Mesothelial cell of epicardium (in vitro differentiated cells): ENCODE measurements at regions not wholly inside any gene's neighbourhood (a gene's known extent, or its start where the extent isn't known, plus 50 kb on each side); places are given as distances from the start of the nearest gene placed in this dataset.

Experiments
- DNase-seq, 2 experiments: peaks; one replicate each; pipeline ENCODE4 v3.0.0; 2021; ENCODE audit warnings: low spot score in 2 of 2; ENCODE audit not compliant: unreplicated experiment in 2 of 2
- H3K27ac Mint-ChIP-seq: 2 replicates; pipeline ENCODE4 v1.8.0; 2021; ENCODE audit warnings: mixed read lengths
- H3K27me3 Mint-ChIP-seq: 2 replicates; pipeline ENCODE4 v1.8.0; 2021; ENCODE audit warnings: low read depth, mixed read lengths
- H3K36me3 Mint-ChIP-seq: 2 replicates; pipeline ENCODE4 v1.8.0; 2021; ENCODE audit warnings: mixed read lengths
- H3K4me1 Mint-ChIP-seq: 2 replicates; pipeline ENCODE4 v1.8.0; 2021; ENCODE audit warnings: mixed read lengths
- H3K4me3 Mint-ChIP-seq: 2 replicates; pipeline ENCODE4 v1.8.0; 2021; ENCODE audit warnings: mild to moderate bottlenecking, moderate library complexity, mixed read lengths
- H3K9me3 Mint-ChIP-seq: 2 replicates; pipeline ENCODE4 v1.8.0; 2021; ENCODE audit warnings: mixed read lengths
- TF ChIP-seq, protein P1 (sequence below): fragments of 200-600 bp; sonication (generic); IDR thresholded peaks from one replicate; pipeline ENCODE4 v1.5.0; 2021; ENCODE audit warnings: antibody characterized with exemption; ENCODE audit not compliant: unreplicated experiment

DNA sequence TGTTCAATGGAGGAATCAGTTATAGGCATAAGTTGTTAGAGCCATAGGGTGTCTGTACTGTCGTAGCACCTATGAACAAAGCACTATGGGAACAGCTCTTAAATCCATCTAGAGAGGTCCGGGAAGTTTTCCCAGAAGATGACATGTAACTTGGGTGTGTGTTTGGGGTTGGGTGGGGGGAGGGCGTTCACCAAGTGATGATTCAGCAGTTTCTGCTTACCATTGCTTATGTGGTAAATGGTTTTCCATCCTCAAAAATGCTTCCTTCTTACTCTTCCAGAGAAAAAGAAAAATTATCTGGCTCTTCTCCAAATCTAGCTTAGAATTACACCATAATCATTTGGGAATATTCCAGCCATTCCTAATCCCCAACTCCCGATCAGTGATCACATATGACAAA lies 361.1 kb upstream of the ZNF521 start:
- no peaks in the 10 kb centered on the region for H3K27me3 Mint-ChIP-seq
- no peaks in the 10 kb centered on the region for H3K4me1 Mint-ChIP-seq
- no peak for DNase-seq
- peaks cover 26% of the 10 kb centered on the region for H3K9me3 Mint-ChIP-seq
- TF ChIP-seq, protein P1, sequence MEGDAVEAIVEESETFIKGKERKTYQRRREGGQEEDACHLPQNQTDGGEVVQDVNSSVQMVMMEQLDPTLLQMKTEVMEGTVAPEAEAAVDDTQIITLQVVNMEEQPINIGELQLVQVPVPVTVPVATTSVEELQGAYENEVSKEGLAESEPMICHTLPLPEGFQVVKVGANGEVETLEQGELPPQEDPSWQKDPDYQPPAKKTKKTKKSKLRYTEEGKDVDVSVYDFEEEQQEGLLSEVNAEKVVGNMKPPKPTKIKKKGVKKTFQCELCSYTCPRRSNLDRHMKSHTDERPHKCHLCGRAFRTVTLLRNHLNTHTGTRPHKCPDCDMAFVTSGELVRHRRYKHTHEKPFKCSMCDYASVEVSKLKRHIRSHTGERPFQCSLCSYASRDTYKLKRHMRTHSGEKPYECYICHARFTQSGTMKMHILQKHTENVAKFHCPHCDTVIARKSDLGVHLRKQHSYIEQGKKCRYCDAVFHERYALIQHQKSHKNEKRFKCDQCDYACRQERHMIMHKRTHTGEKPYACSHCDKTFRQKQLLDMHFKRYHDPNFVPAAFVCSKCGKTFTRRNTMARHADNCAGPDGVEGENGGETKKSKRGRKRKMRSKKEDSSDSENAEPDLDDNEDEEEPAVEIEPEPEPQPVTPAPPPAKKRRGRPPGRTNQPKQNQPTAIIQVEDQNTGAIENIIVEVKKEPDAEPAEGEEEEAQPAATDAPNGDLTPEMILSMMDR: no peak
- H3K36me3 Mint-ChIP-seq: peaks cover 2% of the 10 kb centered on the region
- H3K4me3 Mint-ChIP-seq: no peak overlapping the region
- H3K27ac Mint-ChIP-seq: no peak overlapping the region

DNA sequence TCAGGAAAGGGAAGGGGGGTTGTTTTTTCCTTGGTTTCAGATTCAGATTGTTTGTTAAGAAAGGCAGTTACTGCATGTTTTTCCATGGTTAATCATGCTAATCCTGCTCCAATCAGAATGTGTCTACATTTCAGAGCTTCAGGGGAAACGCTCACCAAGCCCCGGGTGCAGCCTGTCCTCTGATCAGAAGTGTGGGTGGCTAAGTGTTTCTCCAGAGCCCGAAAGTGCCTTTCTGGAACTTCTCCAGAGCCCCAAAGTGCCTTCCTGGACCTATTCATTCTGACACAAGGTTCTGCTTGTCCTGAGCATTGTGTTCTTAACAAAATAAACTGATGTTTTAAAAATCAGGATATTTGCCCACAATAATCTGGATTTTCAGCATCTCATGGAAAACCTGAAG lies 359.0 kb upstream of the ZNF521 start:
- DNase-seq: no peak
- H3K27me3 Mint-ChIP-seq: no peaks in the 10 kb centered on the region
- no peak overlapping the region for H3K4me3 Mint-ChIP-seq
- H3K27ac Mint-ChIP-seq: no peak overlapping the region
- no peaks in the 10 kb centered on the region for H3K36me3 Mint-ChIP-seq
- TF ChIP-seq, protein P1: no peak
- no peaks in the 10 kb centered on the region for H3K4me1 Mint-ChIP-seq
- peaks cover 16% of the 10 kb centered on the region for H3K9me3 Mint-ChIP-seq

DNA sequence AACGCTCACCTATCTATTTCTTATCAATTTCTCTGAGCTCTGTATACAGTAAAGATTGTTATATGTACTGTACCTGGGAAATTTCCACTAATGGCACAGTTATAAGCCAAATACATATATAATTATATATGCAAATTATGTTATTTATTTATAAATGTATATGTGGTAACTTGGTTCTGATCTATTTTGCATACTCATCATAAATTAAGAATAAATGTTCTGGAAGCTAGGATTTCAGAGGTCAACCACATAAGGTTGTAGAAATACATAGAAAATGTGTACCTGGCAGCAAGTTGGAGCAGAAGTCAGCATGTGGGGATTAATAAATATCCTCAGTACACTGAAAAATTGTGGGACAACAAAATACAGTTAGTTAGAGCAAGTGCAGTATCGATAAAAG lies 353.7 kb upstream of the ZNF521 start:
- no peak overlapping the region for H3K4me3 Mint-ChIP-seq
- H3K36me3 Mint-ChIP-seq: no peaks in the 10 kb centered on the region
- H3K4me1 Mint-ChIP-seq: no peaks in the 10 kb centered on the region
- no peaks in the 10 kb centered on the region for H3K27me3 Mint-ChIP-seq
- TF ChIP-seq, protein P1: no peak
- no peak for DNase-seq
- H3K9me3 Mint-ChIP-seq: no peaks in the 10 kb centered on the region
- H3K27ac Mint-ChIP-seq: no peak overlapping the region

DNA sequence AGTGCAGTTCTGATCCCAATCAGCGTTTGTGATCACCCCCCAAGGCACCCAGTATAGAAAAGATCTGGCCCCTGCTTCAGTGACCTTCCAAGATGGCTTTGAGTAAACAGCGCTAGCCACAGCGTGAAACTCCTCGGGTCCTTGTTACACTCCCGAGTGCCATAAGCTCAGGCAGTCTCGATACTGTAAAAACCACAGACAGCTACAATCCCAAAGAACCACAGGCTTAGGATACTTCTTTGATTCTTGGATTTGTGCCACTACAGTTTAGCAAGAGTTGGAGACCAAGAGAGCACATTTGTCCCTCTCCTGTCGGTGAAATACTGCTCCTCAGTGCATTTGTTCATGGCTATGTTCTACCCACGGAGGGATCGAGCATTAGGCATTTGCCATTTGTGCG lies 352.5 kb upstream of the ZNF521 start:
- Mint-ChIP-seq H3K4me1 (no peaks in the 10 kb centered on the region), H3K9me3 (no peaks in the 10 kb centered on the region), H3K27me3 (no peaks in the 10 kb centered on the region), H3K27ac (no peak overlapping the region), H3K36me3 (no peaks in the 10 kb centered on the region), H3K4me3 (no peak overlapping the region)
- TF ChIP-seq, protein P1: no peak
- no peak for DNase-seq

DNA sequence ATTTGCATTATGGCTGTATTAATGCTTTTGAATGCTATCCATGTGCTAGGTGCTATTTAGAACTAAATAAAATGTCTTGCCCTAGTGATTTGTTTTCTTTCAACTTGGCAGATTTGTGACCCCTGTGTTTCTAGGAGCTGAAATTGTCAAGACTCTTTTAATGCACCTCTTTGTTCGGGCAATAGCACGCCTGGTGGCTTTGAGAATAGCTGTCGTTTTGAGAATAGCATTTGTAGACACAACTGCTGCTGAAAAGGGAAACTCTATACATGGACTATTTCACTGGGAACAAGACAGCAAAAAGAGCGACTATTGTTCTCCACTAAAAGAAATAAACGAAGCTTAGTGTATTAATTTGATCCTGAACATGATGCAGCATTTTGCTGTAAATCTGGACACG lies 352.1 kb upstream of the ZNF521 start:
- H3K36me3 Mint-ChIP-seq: no peaks in the 10 kb centered on the region
- H3K4me3 Mint-ChIP-seq: no peak overlapping the region

DNA sequence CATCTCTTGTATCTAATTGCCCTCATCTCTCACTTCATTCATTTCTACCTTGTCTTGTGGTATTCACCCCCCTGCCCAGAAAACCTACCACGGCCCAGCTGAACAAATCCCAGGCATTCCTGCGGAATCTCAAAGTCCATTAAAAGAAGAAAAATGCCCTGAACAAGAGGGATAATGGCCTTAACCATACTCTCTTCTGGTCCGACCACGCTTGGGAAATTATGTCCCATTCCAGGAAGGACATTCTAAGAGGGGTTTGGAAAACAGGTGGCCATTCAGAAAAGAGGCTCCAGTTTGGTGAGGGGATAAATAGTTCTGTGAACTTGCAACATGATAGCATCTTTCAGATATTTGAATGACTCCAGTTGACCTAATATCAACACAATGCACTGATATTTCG lies 349.9 kb upstream of the ZNF521 start:
- no peak overlapping the region for H3K27ac Mint-ChIP-seq
- H3K36me3 Mint-ChIP-seq: no peaks in the 10 kb centered on the region
- no peaks in the 10 kb centered on the region for H3K27me3 Mint-ChIP-seq
- no peak overlapping the region for H3K4me3 Mint-ChIP-seq
- H3K4me1 Mint-ChIP-seq: no peaks in the 10 kb centered on the region
- H3K9me3 Mint-ChIP-seq: no peaks in the 10 kb centered on the region
- DNase-seq: no peak
- TF ChIP-seq, protein P1: no peak

More for the DNA sequence above, 352.1 kb upstream of the ZNF521 start:
- TF ChIP-seq, protein P1: no peak
- DNase-seq: no peak
- Mint-ChIP-seq H3K4me1 (no peaks in the 10 kb centered on the region), H3K9me3 (no peaks in the 10 kb centered on the region), H3K27me3 (no peaks in the 10 kb centered on the region), H3K27ac (no peak overlapping the region)
